GM12878 (cell line): ENCODE measurements at regions not wholly inside any gene's neighbourhood (a gene's known extent, or its start where the extent isn't known, plus 50 kb on each side); places are given as distances from the start of the nearest gene placed in this dataset.

Experiments
- ATAC-seq: fragments of 200-7000 bp; cut with Tn5 transposase; 3 replicates; pipeline ENCODE4 v1.9.1; 2020; ENCODE audit warnings: mild to moderate bottlenecking, moderate library complexity
- BruUV-seq: library from RNA; stranded (reverse); fragments of 400-500 nt; replicated peaks from 2 replicates; lab custom pipeline; 2021; lab: Mats Ljungman, UMichigan
- CTCF ChIA-PET: fragments of 300-600 bp; sonication (Branson Sonifier 250); formaldehyde crosslinking; extraction: SDS; loops from one replicate; lab custom pipeline; 2021; ENCODE audit warnings: inconsistent platforms; lab: Yijun Ruan, JAX
- POLR2A ChIA-PET: fragments of 350-600 bp; formaldehyde crosslinking; extraction: SDS; loops from one replicate; lab custom pipeline; 2021; ENCODE audit warnings: inconsistent platforms; lab: Charles Lee
- RAD21 ChIA-PET: fragments of 300-600 bp; sonication (Branson Sonifier 250); formaldehyde crosslinking; loops from one replicate; lab custom pipeline; 2023; ENCODE audit warnings: antibody characterized with exemption; ENCODE audit not compliant: unreplicated experiment; lab: Charles Lee
- SMC1A ChIA-PET: fragments of 300-600 bp; sonication (Branson Sonifier 250); formaldehyde crosslinking; loops from one replicate; lab custom pipeline; 2023; ENCODE audit not compliant: unreplicated experiment, uncharacterized antibody; lab: Charles Lee
- DNase-seq: peaks from one replicate; pipeline ENCODE4 v3.0.0-alpha.2; 2011; ENCODE audit warnings: low read depth, low spot score
- FAIRE-seq: peaks from 3 replicates; lab custom pipeline; 2011; peaks lifted over from hg19 to GRCh38; lab: Jason Lieb, UNC
- H2AFZ ChIP-seq: 2 replicates; pipeline ENCODE4 v1.6.0; 2011; ENCODE audit warnings: low read depth, low read length, control low read depth; ENCODE audit not compliant: control insufficient read depth
- H3K27ac ChIP-seq: 2 replicates; pipeline ENCODE4 v1.5.1; 2011; ENCODE audit warnings: control low read depth; ENCODE audit not compliant: control insufficient read depth, insufficient read depth
- H3K27me3 ChIP-seq, 2 experiments: replicated peaks in 1 of 2; 2 replicates each; pipeline versions ENCODE4 v1.6.0 to v1.6.1; 2011; ENCODE audit warnings: low read length in 1 of 2; ENCODE audit not compliant: control insufficient read depth in 2 of 2, insufficient read depth in 2 of 2
- H3K36me3 ChIP-seq, 2 experiments: 2 replicates each; pipeline ENCODE4 v1.5.1; 2011; ENCODE audit warnings: low read length in 1 of 2; ENCODE audit not compliant: control insufficient read depth in 2 of 2, insufficient read depth in 2 of 2
- H3K4me1 ChIP-seq: 2 replicates; pipeline ENCODE4 v1.6.1; 2011; ENCODE audit warnings: mild to moderate bottlenecking, low read length, moderate library complexity, mixed read lengths; ENCODE audit not compliant: control insufficient read depth, insufficient read depth
- H3K4me2 ChIP-seq: 2 replicates; pipeline ENCODE4 v1.6.0; 2011; ENCODE audit warnings: control low read depth; ENCODE audit not compliant: control insufficient read depth, insufficient read depth
- H3K4me3 ChIP-seq: fragments of 200-600 bp; sonication (generic); 2 replicates; pipeline ENCODE4 v1.5.1; 2016
- H3K79me2 ChIP-seq: 2 replicates; pipeline ENCODE4 v1.6.0; 2011; ENCODE audit warnings: low read length; ENCODE audit not compliant: control insufficient read depth, insufficient read depth
- H3K9ac ChIP-seq: 2 replicates; pipeline ENCODE4 v1.8.0; 2011; ENCODE audit warnings: low read length, control low read depth, mixed read lengths; ENCODE audit not compliant: control insufficient read depth, insufficient read depth
- H3K9me3 ChIP-seq: replicated peaks from 3 replicates; pipeline ENCODE4 v1.5.1; 2011; ENCODE audit warnings: mild to moderate bottlenecking, low read length; ENCODE audit not compliant: control insufficient read depth, insufficient read depth
- H4K20me1 ChIP-seq: 2 replicates; pipeline ENCODE4 v1.6.0; 2011; ENCODE audit not compliant: control insufficient read depth, insufficient read depth
- BHLHE40 ChIP-seq, 2 experiments: fragments of 450-650 bp in 1 of 2; IDR thresholded peaks; 2 replicates each; pipeline ENCODE4 v1.6.1; 2011 to 2017; ENCODE audit warnings: low read depth in 2 of 2, borderline replicate concordance in 1 of 2, improper control_type of control experiment in 1 of 2, low read length in 1 of 2, mild to moderate bottlenecking in 1 of 2
- CBFB ChIP-seq: IDR thresholded peaks from 2 replicates; pipeline ENCODE4 v1.6.1; 2016; ENCODE audit warnings: antibody characterized with exemption, low read depth
- CTCF ChIP-seq, 3 experiments: IDR thresholded peaks in 2 of 3; conservative IDR thresholded peaks in 1 of 3; 2 replicates each; pipeline ENCODE4 v1.5.1; 2011; ENCODE audit warnings: low read depth in 3 of 3, low read length in 3 of 3, mild to moderate bottlenecking in 3 of 3, control low read depth in 2 of 3, moderate library complexity in 2 of 3, inconsistent platforms in 1 of 3, mixed read lengths in 1 of 3; ENCODE audit not compliant: control insufficient read depth in 2 of 3, insufficient read depth in 1 of 3; ENCODE audit errors: extremely low read depth in 1 of 3
- EGR1 ChIP-seq, 2 experiments: IDR thresholded peaks; 1 replicate in 1 of 2; 2 replicates in 1 of 2; pipeline ENCODE4 v1.6.1; 2011 to 2012; ENCODE audit warnings: low read depth in 2 of 2, low read length in 2 of 2, borderline replicate concordance in 1 of 2, mild to moderate bottlenecking in 1 of 2, moderate library complexity in 1 of 2
- FOXM1 ChIP-seq: IDR thresholded peaks from 2 replicates; pipeline ENCODE4 v1.6.1; 2012; ENCODE audit warnings: low read depth, mild to moderate bottlenecking, inconsistent platforms, low read length, moderate library complexity
- IRF4 ChIP-seq: IDR thresholded peaks from 2 replicates; pipeline ENCODE4 v1.6.1; 2011; ENCODE audit warnings: low read depth, low read length
- MTA3 ChIP-seq: IDR thresholded peaks from 2 replicates; pipeline ENCODE4 v1.6.1; 2012; ENCODE audit warnings: low read length, inconsistent platforms, borderline replicate concordance
- PML ChIP-seq: IDR thresholded peaks from 2 replicates; pipeline ENCODE4 v1.6.1; 2012; ENCODE audit warnings: low read length, inconsistent platforms
- PRDM15 ChIP-seq: fragments of 450-650 bp; formaldehyde crosslinking; IDR thresholded peaks from 2 replicates; pipeline ENCODE4 v1.4.0; 2020; ENCODE audit warnings: mild to moderate bottlenecking, moderate library complexity
- RCOR1 ChIP-seq: conservative IDR thresholded peaks from 2 replicates; pipeline ENCODE4 v1.6.1; 2012; ENCODE audit warnings: low read depth, low read length, improper control_type of control experiment
- SKIL ChIP-seq: fragments of 450-650 bp; IDR thresholded peaks from 2 replicates; pipeline ENCODE4 v1.6.1; 2017; ENCODE audit warnings: mild to moderate bottlenecking, low read depth, inconsistent platforms; ENCODE audit not compliant: poor library complexity, severe bottlenecking
- SP1 ChIP-seq: IDR thresholded peaks from one replicate; pipeline ENCODE4 v1.6.1; 2011; ENCODE audit warnings: low read depth, low read length
- SUZ12 ChIP-seq: fragments of 200-600 bp; sonication (generic); IDR thresholded peaks from one replicate; pipeline ENCODE4 v1.6.1; 2018; ENCODE audit warnings: antibody characterized with exemption, mild to moderate bottlenecking; ENCODE audit not compliant: unreplicated experiment
- TBL1XR1 ChIP-seq: IDR thresholded peaks from 2 replicates; pipeline ENCODE4 v1.6.1; 2012; ENCODE audit warnings: low read depth, low read length, improper control_type of control experiment
- ZNF207 ChIP-seq: fragments of 450-650 bp; IDR thresholded peaks from 2 replicates; pipeline ENCODE4 v1.6.1; 2014; ENCODE audit warnings: antibody characterized with exemption, mild to moderate bottlenecking, borderline replicate concordance
- in situ Hi-C: fragments of 300-500 bp; cut with MboI; formaldehyde crosslinking; loops from 9 replicates; pipeline ENCODE4 v1.14.3; 2018; ENCODE audit warnings: mixed read lengths
- intact Hi-C: fragments of 100-400 bp; cut with micrococcal nuclease; formaldehyde crosslinking; loops from one replicate; pipeline ENCODE4 v1.14.2; 2022; ENCODE audit not compliant: unreplicated experiment

GRCh38 chr13:47459512-47459911, 541.6 kb downstream of the SUCLA2 start (continued):
- TF ChIP-seq SUZ12: no peak
- TF ChIP-seq CTCF (IDR thresholded peaks at IDR 0.05 in 2 of 3, conservative IDR thresholded peaks at IDR 0.05 in 1 of 3; ENCODE audit: control insufficient read depth in 2 of 3, extremely low read depth in 1 of 3, insufficient read depth in 1 of 3, low read depth in 3 of 3, low read length in 3 of 3): peak in 2 of 3 experiments; percentile 7 to 31; a peak in 2 of 6 replicates
- TF ChIP-seq SKIL: no peak
- no peak for TF ChIP-seq TBL1XR1
- no peak for TF ChIP-seq EGR1 (IDR thresholded peaks at IDR 0.05; ENCODE audit: borderline replicate concordance in 1 of 2, low read depth in 2 of 2, low read length in 2 of 2)
- TF ChIP-seq IRF4: no peak
- no peak for TF ChIP-seq BHLHE40 (IDR thresholded peaks at IDR 0.05; ENCODE audit: borderline replicate concordance in 1 of 2, low read depth in 2 of 2, low read length in 1 of 2)

GRCh38 chr13:47457626-47458025, 543.4 kb downstream of the SUCLA2 start:
- CTCF ChIA-PET: no interaction called here
- no peaks in the 10 kb centered on the region for H3K9me3 ChIP-seq
- no peak overlapping the region for H3K9ac ChIP-seq
- no peak overlapping the region for H2AFZ ChIP-seq
- DNase-seq: no peak
- H3K36me3 ChIP-seq: no peaks in the 10 kb centered on the region
- ATAC-seq: no peak
- H4K20me1 ChIP-seq: no peaks in the 10 kb centered on the region
- no peaks in the 10 kb centered on the region for H3K27me3 ChIP-seq
- POLR2A ChIA-PET: no interaction called here
- H3K79me2 ChIP-seq: no peaks in the 10 kb centered on the region
- RAD21 ChIA-PET: no interaction called here
- SMC1A ChIA-PET: no interaction called here
- no peak for FAIRE-seq
- in situ Hi-C loops: no loop called here
- H3K4me3 ChIP-seq: no peak overlapping the region
- H3K27ac ChIP-seq: no peak overlapping the region
- BruUV-seq: no TSS peak
- no peak overlapping the region for H3K4me2 ChIP-seq
- intact Hi-C loops: loop anchor here (5.0 to 10.0 kb wide), 2 partner anchors 565 to 623 kb away; no protein-coding TSS in a partner anchor
- H3K4me1 ChIP-seq: no peaks in the 10 kb centered on the region
- no peak for TF ChIP-seq ZNF207
- no peak for TF ChIP-seq MTA3
- no peak for TF ChIP-seq CBFB
- TF ChIP-seq PRDM15 (CRISPR knock-in tag): no peak
- TF ChIP-seq SP1: no peak
- no peak for TF ChIP-seq PML
- TF ChIP-seq FOXM1: no peak
- TF ChIP-seq RCOR1: no peak
- no peak for TF ChIP-seq TBL1XR1
